CD4-positive, alpha-beta memory T cell (primary cell): ENCODE measurements at regions not wholly inside any gene's neighbourhood (a gene's known extent, or its start where the extent isn't known, plus 50 kb on each side); places are given as distances from the start of the nearest gene placed in this dataset.
"Not testable (repeated sequence)": the region's sequence is repeated elsewhere in the genome, so short reads cannot be mapped to it uniquely, and the experiment has no call there.

Experiments used
- CTCF ChIA-PET: fragments of 350-600 bp; sonication (Branson Sonifier 250); formaldehyde crosslinking; loops from one replicate; lab custom pipeline; 2021; ENCODE audit warnings: inconsistent platforms; ENCODE audit not compliant: partially characterized antibody; lab: Charles Lee
- POLR2A ChIA-PET: fragments of 350-600 bp; sonication (Branson Sonifier 250); formaldehyde crosslinking; loops from one replicate; lab custom pipeline; 2021; ENCODE audit not compliant: partially characterized antibody; lab: Charles Lee
- DNase-seq, 5 donors: peaks; one replicate each; pipeline versions ENCODE4 v3.0.0 to v3.0.0-alpha.2; 2020 to 2022; ENCODE audit warnings: mixed read lengths in 1 of 5
- H3K27ac ChIP-seq: one replicate; pipeline ENCODE4 v1.7.0; 2013; ENCODE audit warnings: low read depth, low read length
- H3K27me3 ChIP-seq: 2 replicates; pipeline ENCODE4 v1.7.0; 2013; ENCODE audit warnings: mild to moderate bottlenecking, low read length, moderate library complexity; ENCODE audit not compliant: insufficient read depth
- H3K36me3 ChIP-seq: 2 replicates; pipeline ENCODE4 v1.7.0; 2013; ENCODE audit warnings: mild to moderate bottlenecking, low read length, moderate library complexity; ENCODE audit not compliant: insufficient read depth
- H3K4me1 ChIP-seq: 2 replicates; pipeline ENCODE4 v1.7.0; 2013; ENCODE audit warnings: mild to moderate bottlenecking, low read length, moderate library complexity; ENCODE audit not compliant: insufficient read depth
- H3K4me3 ChIP-seq, 2 donors: one replicate each; pipeline ENCODE4 v1.7.0; 2013; ENCODE audit warnings: low read length in 2 of 2, mild to moderate bottlenecking in 1 of 2
- H3K9me3 ChIP-seq, 2 donors: one replicate each; pipeline ENCODE4 v1.7.0; 2013; ENCODE audit warnings: low read length in 2 of 2, control low read depth in 1 of 2; ENCODE audit not compliant: control insufficient read depth in 1 of 2
- H3K27ac Mint-ChIP-seq, 7 donors: one replicate each; pipeline ENCODE4 v1.8.0; 2020 to 2021; ENCODE audit warnings: mixed read lengths in 7 of 7, mild to moderate bottlenecking in 6 of 7, inconsistent platforms in 3 of 7, moderate library complexity in 3 of 7
- H3K27me3 Mint-ChIP-seq, 2 donors: one replicate each; pipeline ENCODE4 v1.8.0; 2020 to 2021; ENCODE audit warnings: mixed read lengths in 2 of 2
- H3K36me3 Mint-ChIP-seq, 2 donors: one replicate each; pipeline ENCODE4 v1.8.0; 2020 to 2021; ENCODE audit warnings: mixed read lengths in 2 of 2, inconsistent platforms in 1 of 2, mild to moderate bottlenecking in 1 of 2
- H3K4me1 Mint-ChIP-seq, 4 donors: one replicate each; pipeline ENCODE4 v1.8.0; 2020 to 2021; ENCODE audit warnings: mixed read lengths in 4 of 4, mild to moderate bottlenecking in 1 of 4
- H3K4me3 Mint-ChIP-seq, 8 donors: one replicate each; pipeline ENCODE4 v1.8.0; 2020 to 2021; ENCODE audit warnings: mixed read lengths in 8 of 8, mild to moderate bottlenecking in 7 of 8, moderate library complexity in 6 of 8, inconsistent platforms in 3 of 8
- H3K9me3 Mint-ChIP-seq, 8 donors: one replicate each; pipeline ENCODE4 v1.8.0; 2020 to 2021; ENCODE audit warnings: mixed read lengths in 8 of 8, mild to moderate bottlenecking in 5 of 8, inconsistent platforms in 3 of 8, moderate library complexity in 1 of 8
- intact Hi-C: fragments of 100-400 bp; cut with micrococcal nuclease; formaldehyde crosslinking; loops from one replicate; pipeline ENCODE4 v1.15.1; 2023

GRCh38 chr7:121744877-121745276 is 128.1 kb upstream of the PTPRZ1 start:
- POLR2A ChIA-PET = no interaction called here

GRCh38 chr7:121744319-121744718 is 128.6 kb upstream of the PTPRZ1 start:
- H3K4me1 Mint-ChIP-seq = no peaks in the 10 kb centered on the region
- no peaks in the 10 kb centered on the region for H3K27me3 Mint-ChIP-seq

More at GRCh38 chr7:121744877-121745276, 128.1 kb upstream of the PTPRZ1 start:
- Mint-ChIP-seq H3K4me3 (no peak overlapping the region), H3K36me3 (no peaks in the 10 kb centered on the region), H3K4me1 (no peaks in the 10 kb centered on the region), H3K9me3 (peaks cover 0 to 4% (median 0%) of the 10 kb centered on the region in 8 donors), H3K27me3 (no peaks in the 10 kb centered on the region), H3K27ac (no peak overlapping the region)
- Histone ChIP-seq H3K27me3 (no peaks in the 10 kb centered on the region), H3K9me3 (no peaks in the 10 kb centered on the region), H3K4me3 (no peak overlapping the region), H3K4me1 (no peaks in the 10 kb centered on the region), H3K27ac (no peak overlapping the region), H3K36me3 (no peaks in the 10 kb centered on the region)
- no peak for DNase-seq
- CTCF ChIA-PET = no interaction called here
- intact Hi-C loops = no loop called here

GRCh38 chr7:121741896-121742295 is 131.1 kb upstream of the PTPRZ1 start:
- intact Hi-C loops = no loop called here
- Histone ChIP-seq H3K36me3 (no peaks in the 10 kb centered on the region), H3K9me3 (no peaks in the 10 kb centered on the region), H3K27ac (no peak overlapping the region), H3K27me3 (no peaks in the 10 kb centered on the region), H3K4me3 (no peak overlapping the region), H3K4me1 (no peaks in the 10 kb centered on the region)
- DNase-seq = no peak
- Mint-ChIP-seq H3K9me3 (peaks cover 0 to 4% (median 0%) of the 10 kb centered on the region in 8 donors), H3K27me3 (no peaks in the 10 kb centered on the region), H3K4me1 (no peaks in the 10 kb centered on the region), H3K36me3 (no peaks in the 10 kb centered on the region), H3K4me3 (no peak overlapping the region), H3K27ac (no peak overlapping the region)
- ChIA-PET POLR2A (no interaction called here), CTCF (interaction anchor here (1.0 kb wide), 1 partner anchor 49 kb away, joined by 3 read pairs; no protein-coding TSS in a partner anchor)

More at GRCh38 chr7:121744319-121744718, 128.6 kb upstream of the PTPRZ1 start:
- ChIA-PET POLR2A (no interaction called here), CTCF (no interaction called here)
- no peaks in the 10 kb centered on the region for H3K36me3 ChIP-seq
- H3K27ac Mint-ChIP-seq = no peak overlapping the region
- H3K9me3 ChIP-seq = no peaks in the 10 kb centered on the region
- peaks cover 0 to 4% (median under 1%) of the 10 kb centered on the region in 8 donors for H3K9me3 Mint-ChIP-seq
- DNase-seq = no peak
- H3K4me1 ChIP-seq = no peaks in the 10 kb centered on the region
- H3K27ac ChIP-seq = no peak overlapping the region
- no peaks in the 10 kb centered on the region for H3K36me3 Mint-ChIP-seq
- H3K4me3 Mint-ChIP-seq = no peak overlapping the region
- H3K4me3 ChIP-seq = no peak overlapping the region
- intact Hi-C loops = no loop called here
- H3K27me3 ChIP-seq = no peaks in the 10 kb centered on the region

GRCh38 chr7:121739465-121739864 is 133.5 kb upstream of the PTPRZ1 start:
- H3K27ac ChIP-seq = no peak overlapping the region
- no peak for DNase-seq
- ChIA-PET POLR2A (no interaction called here), CTCF (no interaction called here)
- H3K4me3 ChIP-seq = no peak overlapping the region
- no peaks in the 10 kb centered on the region for H3K9me3 ChIP-seq
- no peaks in the 10 kb centered on the region for H3K36me3 Mint-ChIP-seq
- intact Hi-C loops = no loop called here
- no peaks in the 10 kb centered on the region for H3K27me3 Mint-ChIP-seq
- no peaks in the 10 kb centered on the region for H3K27me3 ChIP-seq
- no peaks in the 10 kb centered on the region for H3K4me1 ChIP-seq
- H3K4me3 Mint-ChIP-seq = no peak overlapping the region
- H3K9me3 Mint-ChIP-seq = peaks cover 0 to 4% (median 0%) of the 10 kb centered on the region in 8 donors
- H3K4me1 Mint-ChIP-seq = no peaks in the 10 kb centered on the region
- no peaks in the 10 kb centered on the region for H3K36me3 ChIP-seq
- H3K27ac Mint-ChIP-seq = no peak overlapping the region

DNA sequence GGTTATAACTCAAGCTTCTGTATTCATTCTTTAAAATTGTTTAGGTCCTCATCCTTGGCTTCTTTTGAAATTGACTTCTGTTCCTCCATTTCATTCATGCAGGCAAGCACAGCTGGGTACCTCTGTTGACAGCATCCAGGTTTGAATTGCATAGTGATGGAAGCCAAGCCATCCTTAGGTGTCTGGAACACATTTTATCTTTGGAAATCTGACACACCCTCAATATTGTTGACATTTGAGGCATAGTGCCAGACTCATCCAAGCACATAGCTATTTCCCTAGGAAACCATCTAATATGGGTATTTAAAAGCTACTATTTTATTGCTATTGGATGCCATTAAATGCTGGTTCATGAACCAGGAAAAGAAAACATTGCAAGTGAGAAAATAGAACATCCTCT is 142.1 kb upstream of the PTPRZ1 start:
- no peak for DNase-seq
- Mint-ChIP-seq H3K9me3 (peaks cover 0 to 25% (median 13%) of the 10 kb centered on the region in 8 donors), H3K36me3 (no peaks in the 10 kb centered on the region), H3K27me3 (no peaks in the 10 kb centered on the region), H3K4me3 (no peak overlapping the region), H3K4me1 (no peaks in the 10 kb centered on the region), H3K27ac (no peak overlapping the region)
- Histone ChIP-seq H3K27ac (no peak overlapping the region), H3K27me3 (no peaks in the 10 kb centered on the region), H3K4me1 (no peaks in the 10 kb centered on the region), H3K9me3 (no peaks in the 10 kb centered on the region), H3K36me3 (no peaks in the 10 kb centered on the region), H3K4me3 (no peak overlapping the region)
- ChIA-PET POLR2A (no interaction called here), CTCF (no interaction called here)
- intact Hi-C loops = no loop called here

GRCh38 chr7:121714559-121715303 is 158.2 kb upstream of the PTPRZ1 start:
- Mint-ChIP-seq H3K27me3 (no peaks in the 10 kb centered on the region), H3K4me3 (no peak overlapping the region), H3K4me1 (no peaks in the 10 kb centered on the region), H3K27ac (no peak overlapping the region), H3K9me3 (peaks cover 0 to 6% (median 2%) of the 10 kb centered on the region in 8 donors), H3K36me3 (no peaks in the 10 kb centered on the region)
- POLR2A ChIA-PET = no interaction called here
- Histone ChIP-seq H3K27ac (no peak overlapping the region), H3K9me3 (no peaks in the 10 kb centered on the region), H3K27me3 (no peaks in the 10 kb centered on the region), H3K4me3 (no peak overlapping the region), H3K36me3 (no peaks in the 10 kb centered on the region), H3K4me1 (no peaks in the 10 kb centered on the region)
- CTCF ChIA-PET = interaction anchor here (0.7 kb wide), 1 partner anchor 33 kb away, joined by 3 read pairs; no protein-coding TSS in a partner anchor
- DNase-seq = no peak
- intact Hi-C loops = no loop called here

DNA sequence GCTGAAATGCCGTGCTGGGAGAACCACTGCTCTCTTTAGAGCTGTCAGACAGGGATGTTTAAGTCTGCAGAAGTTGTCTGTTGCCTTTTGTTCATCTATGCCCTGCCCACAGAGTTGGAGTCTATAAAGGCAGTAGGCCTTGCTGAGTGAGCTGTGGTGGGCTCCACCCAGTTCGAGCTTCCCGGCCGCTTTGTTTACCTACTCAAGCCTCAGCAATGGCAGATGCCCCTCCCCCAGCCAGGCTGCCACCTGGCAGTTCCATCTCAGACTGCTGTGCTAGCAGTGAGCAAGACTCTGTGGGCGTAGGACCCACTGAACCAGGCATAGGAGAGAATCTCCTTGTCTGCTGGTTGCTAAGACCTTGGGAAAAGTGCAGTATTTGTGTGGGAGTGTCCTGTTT is 160.0 kb upstream of the PTPRZ1 start:
- intact Hi-C loops = not testable (repeated sequence)

More for the DNA sequence above, 160.0 kb upstream of the PTPRZ1 start:
- H3K4me1 ChIP-seq, POLR2A ChIA-PET, H3K4me1 Mint-ChIP-seq, H3K27me3 Mint-ChIP-seq, H3K27ac Mint-ChIP-seq, H3K27ac ChIP-seq, H3K4me3 ChIP-seq, H3K36me3 ChIP-seq, H3K4me3 Mint-ChIP-seq, H3K9me3 Mint-ChIP-seq, H3K27me3 ChIP-seq, DNase-seq, H3K9me3 ChIP-seq, CTCF ChIA-PET, H3K36me3 Mint-ChIP-seq: not testable (repeated sequence)
